ENCODE measurements at regions not wholly inside any gene's neighbourhood (a gene's known extent, or its start where the extent isn't known, plus 50 kb on each side); places are given as distances from the start of the nearest gene placed in this dataset.

DNA sequence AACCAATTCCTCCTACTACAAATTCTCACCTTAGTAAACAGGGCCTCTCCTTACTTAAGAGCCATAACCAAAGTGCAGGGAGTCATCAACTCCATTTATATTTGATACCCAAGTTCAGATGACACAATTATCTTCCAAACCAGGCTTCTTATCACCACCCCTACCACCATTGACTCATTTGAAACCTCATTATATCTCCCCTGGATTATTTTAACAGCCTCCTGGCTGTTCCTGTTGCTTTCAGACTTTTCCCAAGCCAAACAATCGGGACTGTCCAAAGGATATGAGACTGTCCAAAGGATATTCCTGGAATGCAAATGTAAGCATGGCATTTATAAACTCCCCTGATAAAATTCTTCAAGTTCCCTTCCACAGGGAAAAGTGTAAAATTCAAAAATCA is 394.3 kb downstream of the MAFB start:
- TF ChIP-seq ZNF785 (tag by site-specific recombination; IDR thresholded peaks at IDR 0.05): no peak
- TF ChIP-seq ZBTB17 (tag by site-specific recombination; IDR thresholded peaks at IDR 0.05): no peak
- TF ChIP-seq, protein P1, sequence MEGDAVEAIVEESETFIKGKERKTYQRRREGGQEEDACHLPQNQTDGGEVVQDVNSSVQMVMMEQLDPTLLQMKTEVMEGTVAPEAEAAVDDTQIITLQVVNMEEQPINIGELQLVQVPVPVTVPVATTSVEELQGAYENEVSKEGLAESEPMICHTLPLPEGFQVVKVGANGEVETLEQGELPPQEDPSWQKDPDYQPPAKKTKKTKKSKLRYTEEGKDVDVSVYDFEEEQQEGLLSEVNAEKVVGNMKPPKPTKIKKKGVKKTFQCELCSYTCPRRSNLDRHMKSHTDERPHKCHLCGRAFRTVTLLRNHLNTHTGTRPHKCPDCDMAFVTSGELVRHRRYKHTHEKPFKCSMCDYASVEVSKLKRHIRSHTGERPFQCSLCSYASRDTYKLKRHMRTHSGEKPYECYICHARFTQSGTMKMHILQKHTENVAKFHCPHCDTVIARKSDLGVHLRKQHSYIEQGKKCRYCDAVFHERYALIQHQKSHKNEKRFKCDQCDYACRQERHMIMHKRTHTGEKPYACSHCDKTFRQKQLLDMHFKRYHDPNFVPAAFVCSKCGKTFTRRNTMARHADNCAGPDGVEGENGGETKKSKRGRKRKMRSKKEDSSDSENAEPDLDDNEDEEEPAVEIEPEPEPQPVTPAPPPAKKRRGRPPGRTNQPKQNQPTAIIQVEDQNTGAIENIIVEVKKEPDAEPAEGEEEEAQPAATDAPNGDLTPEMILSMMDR (tag by site-specific recombination; IDR thresholded peaks at IDR 0.05): no peak
- no peak for TF ChIP-seq ZNF274 (IDR thresholded peaks at IDR 0.05; ENCODE audit: low read length)
- no peak for TF ChIP-seq ZNF274 (tag by site-specific recombination; IDR thresholded peaks at IDR 0.05; ENCODE audit: borderline replicate concordance)
- TF ChIP-seq ZFP37 (tag by site-specific recombination; IDR thresholded peaks at IDR 0.05): no peak
- no peak for TF ChIP-seq ZBTB44 (tag by site-specific recombination; IDR thresholded peaks at IDR 0.05)
- no peak for TF ChIP-seq EGR2 (tag by site-specific recombination; IDR thresholded peaks at IDR 0.05; ENCODE audit: low read depth)

Measured in HEK293 (cell line).